HEK293T (cell line): ENCODE measurements at regions not wholly inside any gene's neighbourhood (a gene's known extent, or its start where the extent isn't known, plus 50 kb on each side); places are given as distances from the start of the nearest gene placed in this dataset.

Experiments
- CTCF ChIA-PET: fragments of 350-600 bp; formaldehyde crosslinking; extraction: SDS; loops from one replicate; lab custom pipeline; 2021; ENCODE audit warnings: antibody characterized with exemption, inconsistent platforms; lab: Yijun Ruan, JAX
- POLR2A ChIA-PET: fragments of 350-600 bp; formaldehyde crosslinking; extraction: SDS; loops from one replicate; lab custom pipeline; 2020; ENCODE audit warnings: antibody characterized with exemption, inconsistent platforms; lab: Yijun Ruan, JAX
- DNase-seq: peaks from one replicate; pipeline ENCODE4 v3.0.0; 2012; ENCODE audit warnings: mixed read lengths; ENCODE audit errors: extremely low spot score
- ARNT ChIP-seq: fragments of 450-650 bp; IDR thresholded peaks from 2 replicates; pipeline ENCODE4 v1.6.1; 2017; ENCODE audit warnings: mild to moderate bottlenecking
- BHLHE40 ChIP-seq: fragments of 450-650 bp; IDR thresholded peaks from 2 replicates; pipeline ENCODE4 v1.6.1; 2016; ENCODE audit warnings: mild to moderate bottlenecking, moderate library complexity, borderline replicate concordance
- CTBP1 ChIP-seq: fragments of 450-650 bp; IDR thresholded peaks from 2 replicates; pipeline ENCODE4 v1.6.1; 2016; ENCODE audit warnings: borderline replicate concordance
- ELF4 ChIP-seq: fragments of 450-650 bp; IDR thresholded peaks from 2 replicates; pipeline ENCODE4 v1.6.1; 2017; ENCODE audit warnings: antibody characterized with exemption
- FOXA1 ChIP-seq: fragments of 450-650 bp; IDR thresholded peaks from 2 replicates; pipeline ENCODE4 v1.6.1; 2016; ENCODE audit warnings: mild to moderate bottlenecking
- FOXK2 ChIP-seq: fragments of 450-650 bp; IDR thresholded peaks from 2 replicates; pipeline ENCODE4 v1.6.1; 2016; ENCODE audit warnings: mild to moderate bottlenecking
- FOXM1 ChIP-seq: fragments of 450-650 bp; IDR thresholded peaks from 2 replicates; pipeline ENCODE4 v1.6.1; 2017; ENCODE audit warnings: mild to moderate bottlenecking, borderline replicate concordance
- HDGF ChIP-seq: fragments of 450-650 bp; IDR thresholded peaks from 2 replicates; pipeline ENCODE4 v1.6.1; 2017; ENCODE audit warnings: antibody characterized with exemption, borderline replicate concordance
- L3MBTL2 ChIP-seq: fragments of 450-650 bp; conservative IDR thresholded peaks from 2 replicates; pipeline ENCODE4 v1.6.1; 2016; ENCODE audit warnings: mild to moderate bottlenecking
- LEF1 ChIP-seq: fragments of 450-650 bp; IDR thresholded peaks from 2 replicates; pipeline ENCODE4 v1.6.1; 2017; ENCODE audit warnings: mild to moderate bottlenecking, borderline replicate concordance
- NFRKB ChIP-seq: fragments of 450-650 bp; IDR thresholded peaks from 2 replicates; pipeline ENCODE4 v1.6.1; 2016; ENCODE audit warnings: mild to moderate bottlenecking, moderate library complexity
- PKNOX1 ChIP-seq: fragments of 450-650 bp; IDR thresholded peaks from 2 replicates; pipeline ENCODE4 v1.6.1; 2016
- SP1 ChIP-seq: fragments of 450-650 bp; IDR thresholded peaks from 2 replicates; pipeline ENCODE4 v1.6.1; 2017
- SUZ12 ChIP-seq: fragments of 450-650 bp; IDR thresholded peaks from 2 replicates; pipeline ENCODE4 v1.6.1; 2016; ENCODE audit warnings: mild to moderate bottlenecking
- TARDBP ChIP-seq: fragments of 450-650 bp; IDR thresholded peaks from 2 replicates; pipeline ENCODE4 v1.6.1; 2016
- ZNF384 ChIP-seq: fragments of 450-650 bp; IDR thresholded peaks from 2 replicates; pipeline ENCODE4 v1.6.1; 2016

- CTCF ChIA-PET: no interaction called here
- TF ChIP-seq BHLHE40 (no peak), NFRKB (no peak), SUZ12 (no peak), FOXM1 (no peak), TARDBP (no peak), HDGF (no peak)
- no peak for DNase-seq
- POLR2A ChIA-PET: no interaction called here
Observed at GRCh38 chr2:41920181-41920580, 127.6 kb upstream of the PKDCC start.

DNA sequence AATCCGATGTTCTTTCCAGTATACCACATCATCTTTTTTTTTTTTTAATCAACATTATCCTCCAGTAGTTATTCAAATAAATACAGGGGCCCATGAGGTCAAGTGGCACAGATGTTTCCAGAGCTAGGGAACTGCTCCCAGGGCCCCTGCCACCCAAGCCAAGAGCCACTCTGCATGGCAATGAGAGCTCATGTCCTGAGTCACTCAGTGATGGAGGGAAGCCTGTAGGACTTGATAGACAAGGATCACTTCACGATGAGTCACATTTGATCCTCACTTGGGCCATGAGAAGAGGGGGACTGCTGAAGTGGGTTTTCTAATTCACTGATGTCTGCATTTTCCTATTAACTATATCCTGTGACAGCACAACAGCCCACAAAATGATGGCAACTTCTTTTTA is 127.0 kb upstream of the PKDCC start:
- TF ChIP-seq BHLHE40 (no peak), FOXK2 (no peak), FOXA1 (no peak), ZNF384 (no peak), FOXM1 (no peak), ELF4 (no peak), HDGF (no peak), NFRKB (no peak), LEF1 (no peak), ARNT (no peak), L3MBTL2 (no peak), SP1 (no peak), SUZ12 (no peak), PKNOX1 (no peak), CTBP1 (no peak), TARDBP (no peak)
- ChIA-PET CTCF (no interaction called here), POLR2A (no interaction called here)
- DNase-seq: no peak

- ChIA-PET CTCF (no interaction called here), POLR2A (no interaction called here)
- no peak for TF ChIP-seq TARDBP
- TF ChIP-seq FOXA1: no peak
- no peak for TF ChIP-seq SUZ12
- TF ChIP-seq L3MBTL2: no peak
- TF ChIP-seq ARNT: no peak
- no peak for TF ChIP-seq ZNF384
- no peak for TF ChIP-seq PKNOX1
- no peak for TF ChIP-seq BHLHE40
- TF ChIP-seq NFRKB: no peak
- TF ChIP-seq ELF4: no peak
- no peak for TF ChIP-seq FOXK2
- no peak for TF ChIP-seq CTBP1
- no peak for TF ChIP-seq HDGF
- TF ChIP-seq FOXM1: no peak
- no peak for TF ChIP-seq LEF1
- DNase-seq: no peak
Observed at GRCh38 chr2:41922177-41922576, 125.6 kb upstream of the PKDCC start.

- TF ChIP-seq L3MBTL2 (no peak), ARNT (no peak), FOXK2 (no peak), NFRKB (no peak), FOXA1 (no peak), TARDBP (no peak), PKNOX1 (no peak), SUZ12 (no peak), ZNF384 (no peak), LEF1 (no peak), FOXM1 (no peak)
- ChIA-PET CTCF (no interaction called here), POLR2A (no interaction called here)
- DNase-seq: no peak
Observed at GRCh38 chr2:41923156-41923786, 124.5 kb upstream of the PKDCC start.

- no peak for DNase-seq
- POLR2A ChIA-PET: no interaction called here
- TF ChIP-seq ARNT: no peak
- TF ChIP-seq SP1: no peak
- TF ChIP-seq HDGF: no peak
- TF ChIP-seq ZNF384: no peak
- no peak for TF ChIP-seq LEF1
- TF ChIP-seq TARDBP: no peak
- no peak for TF ChIP-seq FOXM1
- TF ChIP-seq L3MBTL2: no peak
- no peak for TF ChIP-seq SUZ12
- no peak for TF ChIP-seq NFRKB
- no peak for TF ChIP-seq BHLHE40
- TF ChIP-seq ELF4: no peak
- no peak for TF ChIP-seq FOXA1
- TF ChIP-seq CTBP1: no peak
- CTCF ChIA-PET: no interaction called here
Observed at GRCh38 chr2:41924024-41924423, 123.8 kb upstream of the PKDCC start.

DNA sequence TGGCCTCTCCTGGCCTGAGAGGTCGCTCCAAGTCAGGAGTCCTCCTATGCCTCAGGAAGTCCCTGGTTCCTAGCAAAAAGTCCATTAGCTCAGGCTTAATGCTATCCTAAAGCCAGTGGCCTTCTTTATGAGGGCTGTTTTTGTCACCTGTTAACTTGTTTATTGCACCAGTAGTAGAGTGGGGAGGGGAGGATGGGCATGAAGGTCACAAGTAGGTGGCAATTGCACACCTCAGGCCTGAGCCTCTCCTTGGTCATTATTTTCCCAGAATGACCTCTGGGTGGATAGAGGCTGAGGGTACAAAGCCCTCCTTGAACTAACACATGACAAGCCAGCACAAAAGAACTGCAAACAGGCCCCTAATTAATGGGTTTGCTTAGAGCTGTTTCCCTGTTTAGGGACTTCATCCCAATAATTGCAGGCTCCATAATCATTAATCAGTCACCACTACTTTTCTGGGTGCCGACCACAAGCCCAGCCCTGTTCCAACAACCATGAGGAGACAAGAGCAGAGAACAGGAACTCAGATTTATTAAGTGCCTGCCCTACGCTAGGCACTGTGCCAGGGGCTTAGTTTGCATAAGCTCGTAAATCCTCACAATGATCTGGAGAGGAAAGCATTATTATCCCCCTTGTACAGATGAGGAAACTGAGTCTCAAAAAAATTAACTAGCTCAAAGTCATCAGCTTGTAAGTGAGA is 123.0 kb upstream of the PKDCC start:
- ChIA-PET CTCF (no interaction called here), POLR2A (no interaction called here)
- DNase-seq: no peak
- TF ChIP-seq ZNF384 (no peak), PKNOX1 (no peak), FOXK2 (no peak), NFRKB (no peak), SP1 (no peak), L3MBTL2 (no peak), CTBP1 (no peak), ELF4 (no peak), FOXA1 (no peak), BHLHE40 (no peak), TARDBP (no peak), LEF1 (no peak), ARNT (no peak), HDGF (no peak), FOXM1 (no peak), SUZ12 (no peak)
